DND-41 (cell line): ENCODE measurements at regions not wholly inside any gene's neighbourhood (a gene's known extent, or its start where the extent isn't known, plus 50 kb on each side); places are given as distances from the start of the nearest gene placed in this dataset.
"Not testable (repeated sequence)": the region's sequence is repeated elsewhere in the genome, so short reads cannot be mapped to it uniquely, and the experiment has no call there.

Experiments used
- ATAC-seq: fragments of 200-7000 bp; cut with Tn5 transposase; 3 replicates; pipeline ENCODE4 v1.9.1; 2021; ENCODE audit warnings: low read depth; ENCODE audit not compliant: insufficient read depth
- DNase-seq: peaks from one replicate; pipeline ENCODE4 v3.0.0-alpha.2; 2020
- H2AFZ ChIP-seq: 2 replicates; pipeline ENCODE4 v1.6.0; 2012; ENCODE audit warnings: low read depth, low read length
- H3K27ac ChIP-seq: 2 replicates; pipeline ENCODE4 v1.5.1; 2012; ENCODE audit warnings: low read length, inconsistent platforms
- H3K27me3 ChIP-seq: fragments of 200-600 bp; sonication (generic); 2 replicates; pipeline ENCODE4 v1.6.0; 2012; ENCODE audit warnings: low read length, mild to moderate bottlenecking, inconsistent platforms; ENCODE audit not compliant: insufficient read depth, poor library complexity
- H3K36me3 ChIP-seq: 2 replicates; pipeline ENCODE4 v1.5.1; 2012; ENCODE audit warnings: low read length, inconsistent platforms; ENCODE audit not compliant: insufficient read depth
- H3K4me1 ChIP-seq: 2 replicates; pipeline ENCODE4 v1.5.1; 2012; ENCODE audit warnings: mild to moderate bottlenecking, low read length; ENCODE audit not compliant: insufficient read depth
- H3K4me2 ChIP-seq: 2 replicates; pipeline ENCODE4 v1.6.0; 2012; ENCODE audit warnings: mild to moderate bottlenecking, moderate library complexity, low read length, inconsistent platforms; ENCODE audit not compliant: insufficient read depth
- H3K4me3 ChIP-seq, 2 experiments: fragments of 200-600 bp in 1 of 2; shearing (Covaris generic) in 1 of 2; 2 replicates each; pipeline ENCODE4 v1.5.1; 2012 to 2016; ENCODE audit warnings: inconsistent platforms in 2 of 2, low read length in 2 of 2, mild to moderate bottlenecking in 2 of 2, low read depth in 1 of 2, moderate library complexity in 1 of 2
- H3K79me2 ChIP-seq: 2 replicates; pipeline ENCODE4 v1.6.0; 2012; ENCODE audit warnings: low read length, inconsistent platforms; ENCODE audit not compliant: insufficient read depth
- H3K9ac ChIP-seq: 2 replicates; pipeline ENCODE4 v1.6.0; 2012; ENCODE audit warnings: low read depth, mild to moderate bottlenecking, inconsistent platforms, low read length, moderate library complexity
- H3K9me3 ChIP-seq: 2 replicates; pipeline ENCODE4 v1.5.1; 2012; ENCODE audit warnings: low read length, moderate library complexity, mild to moderate bottlenecking, inconsistent platforms; ENCODE audit not compliant: insufficient read depth, severe bottlenecking
- H4K20me1 ChIP-seq: 2 replicates; pipeline ENCODE4 v1.6.0; 2012; ENCODE audit warnings: low read length; ENCODE audit not compliant: insufficient read depth
- EZH2 ChIP-seq: IDR thresholded peaks from 3 replicates; pipeline ENCODE4 v1.6.1; 2012; ENCODE audit warnings: borderline replicate concordance, low read depth, mild to moderate bottlenecking, moderate library complexity, low read length, inconsistent platforms; ENCODE audit not compliant: severe bottlenecking
- TF ChIP-seq, protein P1 (sequence below): IDR thresholded peaks from 2 replicates; pipeline ENCODE4 v1.5.1; 2012; ENCODE audit warnings: borderline replicate concordance, low read length, moderate library complexity, mild to moderate bottlenecking; ENCODE audit not compliant: poor library complexity, severe bottlenecking; ENCODE audit errors: extremely low read depth

DNA sequence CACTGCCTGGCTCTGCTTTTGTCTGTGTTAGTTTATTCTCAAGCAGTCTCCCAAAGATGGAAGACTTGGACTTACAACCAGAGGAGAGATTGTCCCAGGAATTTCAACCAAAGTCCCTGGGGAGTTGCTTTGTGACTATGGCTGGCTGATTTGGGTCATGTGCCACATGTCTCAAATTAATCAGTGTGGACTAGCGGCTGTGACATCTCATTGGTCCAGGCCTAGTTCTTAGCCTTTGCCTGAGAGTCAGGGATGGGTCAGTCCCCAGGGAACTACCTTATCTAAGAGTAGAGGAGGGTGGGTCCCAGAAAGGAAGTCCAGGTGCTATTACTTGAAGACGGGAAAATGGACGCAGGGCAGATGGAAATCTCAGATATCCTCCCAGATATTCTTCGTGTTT, 217.1 kb downstream of the ACKR3 start:
- H2AFZ ChIP-seq = no peak overlapping the region
- no peaks in the 10 kb centered on the region for H4K20me1 ChIP-seq
- no peak overlapping the region for H3K4me2 ChIP-seq
- no peaks in the 10 kb centered on the region for H3K9me3 ChIP-seq
- DNase-seq = no peak
- no peak overlapping the region for H3K4me3 ChIP-seq
- ATAC-seq = no peak
- TF ChIP-seq EZH2 = no peak
- TF ChIP-seq, protein P1, sequence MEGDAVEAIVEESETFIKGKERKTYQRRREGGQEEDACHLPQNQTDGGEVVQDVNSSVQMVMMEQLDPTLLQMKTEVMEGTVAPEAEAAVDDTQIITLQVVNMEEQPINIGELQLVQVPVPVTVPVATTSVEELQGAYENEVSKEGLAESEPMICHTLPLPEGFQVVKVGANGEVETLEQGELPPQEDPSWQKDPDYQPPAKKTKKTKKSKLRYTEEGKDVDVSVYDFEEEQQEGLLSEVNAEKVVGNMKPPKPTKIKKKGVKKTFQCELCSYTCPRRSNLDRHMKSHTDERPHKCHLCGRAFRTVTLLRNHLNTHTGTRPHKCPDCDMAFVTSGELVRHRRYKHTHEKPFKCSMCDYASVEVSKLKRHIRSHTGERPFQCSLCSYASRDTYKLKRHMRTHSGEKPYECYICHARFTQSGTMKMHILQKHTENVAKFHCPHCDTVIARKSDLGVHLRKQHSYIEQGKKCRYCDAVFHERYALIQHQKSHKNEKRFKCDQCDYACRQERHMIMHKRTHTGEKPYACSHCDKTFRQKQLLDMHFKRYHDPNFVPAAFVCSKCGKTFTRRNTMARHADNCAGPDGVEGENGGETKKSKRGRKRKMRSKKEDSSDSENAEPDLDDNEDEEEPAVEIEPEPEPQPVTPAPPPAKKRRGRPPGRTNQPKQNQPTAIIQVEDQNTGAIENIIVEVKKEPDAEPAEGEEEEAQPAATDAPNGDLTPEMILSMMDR = no peak
- H3K79me2 ChIP-seq = no peaks in the 10 kb centered on the region
- H3K36me3 ChIP-seq = no peaks in the 10 kb centered on the region
- no peaks in the 10 kb centered on the region for H3K4me1 ChIP-seq
- H3K27ac ChIP-seq = no peak overlapping the region
- no peaks in the 10 kb centered on the region for H3K27me3 ChIP-seq
- no peak overlapping the region for H3K9ac ChIP-seq

DNA sequence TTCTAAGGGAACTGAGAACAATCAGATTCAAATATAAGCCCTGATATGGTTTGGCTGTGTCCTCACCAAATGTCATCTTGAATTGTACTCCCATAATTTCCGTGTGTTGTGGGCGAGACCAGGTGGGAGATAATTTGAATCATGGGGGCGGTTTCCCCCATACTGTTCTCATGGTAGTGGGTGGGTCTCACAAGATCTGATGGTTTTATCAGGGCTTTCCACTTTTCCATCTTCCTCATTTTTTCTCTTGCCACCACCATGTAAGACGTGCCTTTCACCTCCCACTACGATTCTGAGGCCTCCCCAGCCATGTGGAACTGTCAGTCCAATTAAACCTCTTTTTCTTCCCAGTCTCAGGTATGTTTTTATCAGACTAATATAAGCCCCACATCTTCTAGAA, 217.8 kb downstream of the ACKR3 start:
- not testable (repeated sequence) for H3K27me3 ChIP-seq, H3K9me3 ChIP-seq, H3K79me2 ChIP-seq, H3K4me3 ChIP-seq, H3K9ac ChIP-seq, H3K4me1 ChIP-seq, ATAC-seq, H3K27ac ChIP-seq, H4K20me1 ChIP-seq, H3K36me3 ChIP-seq, H3K4me2 ChIP-seq, DNase-seq, H2AFZ ChIP-seq

GRCh38 chr2:236787885-236788284, 218.3 kb downstream of the ACKR3 start:
- no peaks in the 10 kb centered on the region for H4K20me1 ChIP-seq
- H3K79me2 ChIP-seq = no peaks in the 10 kb centered on the region
- no peaks in the 10 kb centered on the region for H3K36me3 ChIP-seq
- no peak overlapping the region for H3K4me2 ChIP-seq
- TF ChIP-seq EZH2 = no peak
- TF ChIP-seq, protein P1 = no peak
- no peak overlapping the region for H2AFZ ChIP-seq
- H3K9ac ChIP-seq = no peak overlapping the region
- DNase-seq (no peak), ATAC-seq (no peak)
- H3K4me3 ChIP-seq = no peak overlapping the region
- H3K27ac ChIP-seq = no peak overlapping the region
- H3K4me1 ChIP-seq = no peaks in the 10 kb centered on the region
- H3K27me3 ChIP-seq = no peaks in the 10 kb centered on the region
- H3K9me3 ChIP-seq = no peaks in the 10 kb centered on the region

GRCh38 chr2:236790963-236791362, 221.3 kb downstream of the ACKR3 start:
- Histone ChIP-seq H3K36me3 (no peaks in the 10 kb centered on the region), H3K79me2 (no peaks in the 10 kb centered on the region), H4K20me1 (no peaks in the 10 kb centered on the region), H3K9me3 (no peaks in the 10 kb centered on the region), H3K4me2 (no peak overlapping the region), H3K9ac (no peak overlapping the region), H2AFZ (no peak overlapping the region), H3K4me1 (no peaks in the 10 kb centered on the region), H3K27ac (no peak overlapping the region), H3K4me3 (no peak overlapping the region), H3K27me3 (no peaks in the 10 kb centered on the region)
- TF ChIP-seq EZH2 = no peak
- ATAC-seq = no peak
- DNase-seq = no peak
